D721Med (cell line): ENCODE measurements at regions not wholly inside any gene's neighbourhood (a gene's known extent, or its start where the extent isn't known, plus 50 kb on each side); places are given as distances from the start of the nearest gene placed in this dataset.

Source experiments
- DNase-seq: peaks from one replicate; pipeline ENCODE4 v3.0.0; 2011; ENCODE audit warnings: low spot score; ENCODE audit not compliant: insufficient read length
- FAIRE-seq: peaks from 2 replicates; lab custom pipeline; 2011; peaks lifted over from hg19 to GRCh38; lab: Jason Lieb, UNC
- CTCF ChIP-seq: IDR thresholded peaks from 2 replicates; pipeline ENCODE4 v1.5.1; 2012; ENCODE audit warnings: mild to moderate bottlenecking, control low read depth; ENCODE audit not compliant: insufficient read depth; ENCODE audit errors: missing control alignments

GRCh38 chrY:19146296-19146695, 372.8 kb upstream of the HSFY2 start:
- DNase-seq (no peak), FAIRE-seq (no peak)
- TF ChIP-seq CTCF = no peak

GRCh38 chrY:19142093-19142492, 368.6 kb upstream of the HSFY2 start:
- TF ChIP-seq CTCF = no peak
- FAIRE-seq (no peak), DNase-seq (no peak)

GRCh38 chrY:19140285-19140920, 366.9 kb upstream of the HSFY2 start:
- no peak for DNase-seq
- no peak for TF ChIP-seq CTCF
- no peak for FAIRE-seq

GRCh38 chrY:19134426-19134825, 360.9 kb upstream of the HSFY2 start:
- FAIRE-seq = no peak
- DNase-seq = no peak
- TF ChIP-seq CTCF = no peak

GRCh38 chrY:19130569-19131358, 357.2 kb upstream of the HSFY2 start:
- DNase-seq (no peak), FAIRE-seq (no peak)
- no peak for TF ChIP-seq CTCF

GRCh38 chrY:19126889-19127288, 353.4 kb upstream of the HSFY2 start:
- TF ChIP-seq CTCF = no peak
- no peak for DNase-seq
- no peak for FAIRE-seq

- no peak for DNase-seq
- TF ChIP-seq CTCF = no peak
- FAIRE-seq = no peak
These were observed 351.1 kb upstream of the HSFY2 start for GRCh38 chrY:19124609-19125008.
